SK-N-SH (cell line): ENCODE measurements at regions not wholly inside any gene's neighbourhood (a gene's known extent, or its start where the extent isn't known, plus 50 kb on each side); places are given as distances from the start of the nearest gene placed in this dataset.

Experiments used
- CTCF ChIP-seq: fragments of 200-600 bp; sonication (generic); IDR thresholded peaks from 2 replicates; pipeline ENCODE4 v1.6.1; 2017; ENCODE audit warnings: antibody characterized with exemption, mild to moderate bottlenecking, moderate library complexity
- ELF1 ChIP-seq: IDR thresholded peaks from 2 replicates; pipeline ENCODE4 v1.4.0; 2012
- EP300 ChIP-seq, 2 experiments: IDR thresholded peaks; 2 replicates each; pipeline versions ENCODE4 v1.4.0 to v1.6.1; 2012; ENCODE audit warnings: borderline replicate concordance in 1 of 2, low read depth in 1 of 2, low read length in 1 of 2
- MXI1 ChIP-seq: IDR thresholded peaks from 2 replicates; pipeline ENCODE4 v1.6.1; 2012; ENCODE audit warnings: mild to moderate bottlenecking, low read depth, low read length, improper control_type of control experiment
- POLR2AphosphoS5 ChIP-seq: IDR thresholded peaks from 2 replicates; pipeline ENCODE4 v1.6.1; 2012; ENCODE audit warnings: low read depth, low read length
- RAD21 ChIP-seq: IDR thresholded peaks from 2 replicates; pipeline ENCODE4 v1.6.1; 2012; ENCODE audit warnings: mild to moderate bottlenecking, low read length
- REST ChIP-seq: IDR thresholded peaks from 2 replicates; pipeline ENCODE4 v1.6.1; 2012; ENCODE audit warnings: mild to moderate bottlenecking, low read depth, low read length, moderate library complexity
- RFX5 ChIP-seq: IDR thresholded peaks from 2 replicates; pipeline ENCODE4 v1.6.1; 2012; ENCODE audit warnings: mild to moderate bottlenecking, improper control_type of control experiment, low read length
- SMC3 ChIP-seq: IDR thresholded peaks from 2 replicates; pipeline ENCODE4 v1.6.1; 2012; ENCODE audit warnings: low read depth, low read length, improper control_type of control experiment
- TF ChIP-seq, protein P1 (sequence below): IDR thresholded peaks from 2 replicates; pipeline ENCODE4 v1.4.0; 2012; ENCODE audit warnings: low read depth
- TF ChIP-seq, protein P2 (sequence below): fragments of 150-350 bp; IDR thresholded peaks from 2 replicates; pipeline ENCODE4 v1.6.1; 2016; ENCODE audit warnings: mild to moderate bottlenecking, low read depth, low read length

DNA sequence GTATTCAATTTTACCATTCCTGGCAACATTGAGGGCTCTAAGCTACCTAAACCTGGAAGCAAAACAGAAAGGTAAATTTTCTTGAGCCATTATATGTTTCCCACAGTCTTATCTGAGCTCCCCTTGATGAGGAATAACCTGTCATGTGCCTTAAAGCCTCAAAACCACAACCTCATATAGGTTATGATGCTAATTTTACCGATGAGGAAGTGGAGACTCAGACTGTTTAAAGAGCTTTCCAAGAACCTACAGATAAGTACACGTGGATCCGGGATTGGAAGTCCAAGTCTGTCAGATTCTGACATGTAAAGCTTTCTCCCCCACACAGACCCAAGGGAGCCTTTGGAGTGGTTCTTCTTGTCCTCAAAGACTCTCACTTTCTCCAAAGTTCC is 140.5 kb downstream of the SEMA6D start:
- TF ChIP-seq EP300 (IDR thresholded peaks at IDR 0.05; ENCODE audit: borderline replicate concordance in 1 of 2, low read depth in 1 of 2, low read length in 1 of 2) (no peak), MXI1 (no peak), REST (no peak), CTCF (no peak), ELF1 (no peak), RAD21 (no peak), RFX5 (no peak), POLR2AphosphoS5 (no peak), SMC3 (no peak)
- TF ChIP-seq, protein P1, sequence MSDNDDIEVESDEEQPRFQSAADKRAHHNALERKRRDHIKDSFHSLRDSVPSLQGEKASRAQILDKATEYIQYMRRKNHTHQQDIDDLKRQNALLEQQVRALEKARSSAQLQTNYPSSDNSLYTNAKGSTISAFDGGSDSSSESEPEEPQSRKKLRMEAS: no peak
- TF ChIP-seq, protein P2, sequence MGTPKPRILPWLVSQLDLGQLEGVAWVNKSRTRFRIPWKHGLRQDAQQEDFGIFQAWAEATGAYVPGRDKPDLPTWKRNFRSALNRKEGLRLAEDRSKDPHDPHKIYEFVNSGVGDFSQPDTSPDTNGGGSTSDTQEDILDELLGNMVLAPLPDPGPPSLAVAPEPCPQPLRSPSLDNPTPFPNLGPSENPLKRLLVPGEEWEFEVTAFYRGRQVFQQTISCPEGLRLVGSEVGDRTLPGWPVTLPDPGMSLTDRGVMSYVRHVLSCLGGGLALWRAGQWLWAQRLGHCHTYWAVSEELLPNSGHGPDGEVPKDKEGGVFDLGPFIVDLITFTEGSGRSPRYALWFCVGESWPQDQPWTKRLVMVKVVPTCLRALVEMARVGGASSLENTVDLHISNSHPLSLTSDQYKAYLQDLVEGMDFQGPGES: no peak
